SK-N-MC (cell line): ENCODE measurements at regions not wholly inside any gene's neighbourhood (a gene's known extent, or its start where the extent isn't known, plus 50 kb on each side); places are given as distances from the start of the nearest gene placed in this dataset.

Source experiments
- EZH2 ChIP-seq: fragments of 200-600 bp; sonication (generic); IDR thresholded peaks from one replicate; pipeline ENCODE4 v1.6.1; 2017; ENCODE audit warnings: antibody characterized with exemption
- POLR2AphosphoS5 ChIP-seq: IDR thresholded peaks from 2 replicates; pipeline ENCODE4 v1.6.1; 2012; ENCODE audit warnings: mild to moderate bottlenecking, low read depth, low read length, borderline replicate concordance

DNA sequence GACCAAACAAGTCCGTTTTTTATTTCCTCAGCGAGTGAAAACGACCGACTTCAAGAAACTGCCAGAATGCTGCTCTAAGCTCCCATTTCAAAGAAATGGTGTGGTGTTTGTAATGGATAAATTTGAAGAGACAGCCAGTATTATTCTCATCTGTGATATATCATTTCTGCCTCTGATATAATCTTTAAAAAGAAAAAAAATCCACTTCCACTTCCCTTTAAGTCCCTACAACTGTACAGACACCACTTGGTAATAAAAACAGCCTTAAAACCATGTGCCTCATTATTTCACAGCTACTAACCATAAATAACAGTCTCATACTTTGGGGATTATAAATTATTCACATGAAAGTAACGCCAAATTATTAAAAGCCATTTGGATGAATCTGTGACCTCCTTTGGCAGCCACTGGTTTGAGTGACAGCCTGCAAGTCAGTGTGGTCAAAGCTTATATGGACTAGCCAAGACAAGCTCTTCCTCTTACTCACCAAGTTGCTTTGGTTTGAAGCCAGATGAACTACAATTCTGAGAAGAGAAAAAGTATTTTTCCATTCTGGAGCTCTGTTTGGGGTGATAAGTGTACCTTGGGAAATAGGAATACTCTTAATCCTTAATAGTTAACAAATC is 168.0 kb downstream of the SHOX2 start:
- TF ChIP-seq POLR2AphosphoS5 (no peak), EZH2 (no peak)
